Activated naive CD8-positive, alpha-beta T cell treated with anti-CD3 and anti-CD28 coated beads for 36 hours (primary cell): ENCODE measurements at regions not wholly inside any gene's neighbourhood (a gene's known extent, or its start where the extent isn't known, plus 50 kb on each side); places are given as distances from the start of the nearest gene placed in this dataset.
"Not testable (repeated sequence)": the region's sequence is repeated elsewhere in the genome, so short reads cannot be mapped to it uniquely, and the experiment has no call there.

Source experiments
- DNase-seq: peaks from one replicate; pipeline ENCODE4 v3.0.0; 2021
- H3K27ac Mint-ChIP-seq: one replicate; pipeline ENCODE4 v1.8.0; 2022; ENCODE audit warnings: mild to moderate bottlenecking, moderate library complexity, mixed read lengths
- H3K27me3 Mint-ChIP-seq: one replicate; pipeline ENCODE4 v1.8.0; 2022; ENCODE audit warnings: mild to moderate bottlenecking, mixed read lengths
- H3K36me3 Mint-ChIP-seq: one replicate; pipeline ENCODE4 v1.8.0; 2021; ENCODE audit warnings: mild to moderate bottlenecking, mixed read lengths
- H3K4me1 Mint-ChIP-seq: one replicate; pipeline ENCODE4 v1.8.0; 2021; ENCODE audit warnings: mixed read lengths
- H3K4me3 Mint-ChIP-seq: one replicate; pipeline ENCODE4 v1.8.0; 2022; ENCODE audit warnings: mild to moderate bottlenecking, moderate library complexity, mixed read lengths
- H3K9me3 Mint-ChIP-seq: one replicate; pipeline ENCODE4 v1.8.0; 2022; ENCODE audit warnings: mixed read lengths

GRCh38 chr12:124376435-124376834 lies 81.5 kb downstream of the RFLNA start:
- no peaks in the 10 kb centered on the region for H3K27me3 Mint-ChIP-seq
- no peaks in the 10 kb centered on the region for H3K9me3 Mint-ChIP-seq
- no peak for DNase-seq
- H3K4me1 Mint-ChIP-seq: no peaks in the 10 kb centered on the region
- H3K4me3 Mint-ChIP-seq: no peak overlapping the region
- H3K27ac Mint-ChIP-seq: no peak overlapping the region
- peaks cover 6% of the 10 kb centered on the region for H3K36me3 Mint-ChIP-seq

DNA sequence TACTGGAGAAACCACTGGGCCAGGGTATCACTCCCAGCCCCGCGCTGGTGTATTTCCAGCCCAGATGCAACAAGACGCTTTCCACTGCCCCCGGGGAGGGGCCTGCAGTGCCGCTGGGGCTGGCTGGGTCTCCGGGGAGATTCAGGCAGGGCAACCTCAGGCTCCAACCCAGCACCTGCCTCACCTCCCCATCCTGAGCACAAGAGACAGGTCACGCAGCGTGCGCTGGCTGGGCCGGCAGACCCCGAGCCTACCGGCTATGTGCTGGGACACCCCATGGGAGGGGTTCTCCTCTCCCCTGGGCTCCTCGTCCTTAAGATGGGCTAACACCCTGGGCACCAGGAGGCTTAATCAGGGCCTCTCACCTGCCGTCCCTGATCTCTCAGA lies 80.9 kb downstream of the RFLNA start:
- Mint-ChIP-seq H3K36me3 (peaks cover 3% of the 10 kb centered on the region), H3K27me3 (no peaks in the 10 kb centered on the region), H3K4me3 (no peak overlapping the region), H3K27ac (no peak overlapping the region), H3K9me3 (no peaks in the 10 kb centered on the region), H3K4me1 (no peaks in the 10 kb centered on the region)
- DNase-seq: no peak

DNA sequence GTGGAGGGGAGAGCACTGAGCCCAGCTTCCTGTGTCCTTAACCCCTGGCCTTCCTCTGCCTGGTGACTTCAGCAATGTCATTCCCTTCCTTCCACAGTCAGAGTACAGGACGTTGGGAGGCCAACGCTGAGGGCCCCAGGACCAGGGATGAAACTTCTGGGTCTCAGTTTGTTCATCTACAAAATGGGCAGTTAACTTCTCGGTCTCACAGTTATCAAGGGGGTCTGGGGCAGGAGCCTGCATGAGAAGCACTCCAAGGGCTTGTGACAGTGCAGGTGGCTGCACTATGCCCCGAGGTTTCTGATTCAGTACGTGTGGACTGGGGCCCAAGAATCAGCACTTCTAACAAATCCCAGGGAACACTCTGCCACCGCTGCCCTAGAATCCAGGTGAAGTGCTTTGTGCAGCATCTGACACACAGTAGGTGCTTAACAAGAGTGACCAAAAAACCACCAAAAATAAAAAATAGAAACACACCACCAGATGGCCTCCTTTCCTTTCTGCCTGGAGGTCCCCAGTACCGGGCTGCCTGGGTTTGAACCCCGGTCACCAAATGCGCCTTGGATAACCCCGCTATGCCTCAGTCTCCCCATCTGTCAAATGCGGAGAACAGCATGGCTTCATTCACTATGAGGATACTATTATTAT lies 80.4 kb downstream of the RFLNA start:
- no peaks in the 10 kb centered on the region for H3K9me3 Mint-ChIP-seq
- H3K27ac Mint-ChIP-seq: no peak overlapping the region
- no peaks in the 10 kb centered on the region for H3K27me3 Mint-ChIP-seq
- no peak for DNase-seq
- no peaks in the 10 kb centered on the region for H3K4me1 Mint-ChIP-seq
- peaks cover 3% of the 10 kb centered on the region for H3K36me3 Mint-ChIP-seq
- H3K4me3 Mint-ChIP-seq: no peak overlapping the region

DNA sequence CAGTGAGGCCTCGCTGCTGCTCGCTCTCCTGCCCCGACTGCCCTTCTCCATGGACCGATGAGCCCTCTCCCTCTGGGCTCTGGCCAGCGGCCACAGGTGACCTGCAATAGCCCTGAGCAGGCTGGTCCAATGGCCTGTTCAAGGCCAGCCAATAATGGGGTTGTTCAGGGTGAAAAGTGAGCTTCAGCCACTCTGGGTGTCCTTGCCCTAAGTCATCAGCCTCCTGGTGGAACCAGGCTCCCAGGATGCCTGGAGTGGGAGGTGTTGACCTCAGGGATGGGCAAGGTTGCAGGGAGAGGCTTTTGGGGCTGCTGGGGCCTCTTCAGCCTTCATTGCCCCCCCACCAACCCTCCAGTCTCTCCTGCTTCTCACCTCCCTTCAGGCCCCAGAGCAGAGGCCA lies 79.7 kb downstream of the RFLNA start:
- no peak overlapping the region for H3K27ac Mint-ChIP-seq

DNA sequence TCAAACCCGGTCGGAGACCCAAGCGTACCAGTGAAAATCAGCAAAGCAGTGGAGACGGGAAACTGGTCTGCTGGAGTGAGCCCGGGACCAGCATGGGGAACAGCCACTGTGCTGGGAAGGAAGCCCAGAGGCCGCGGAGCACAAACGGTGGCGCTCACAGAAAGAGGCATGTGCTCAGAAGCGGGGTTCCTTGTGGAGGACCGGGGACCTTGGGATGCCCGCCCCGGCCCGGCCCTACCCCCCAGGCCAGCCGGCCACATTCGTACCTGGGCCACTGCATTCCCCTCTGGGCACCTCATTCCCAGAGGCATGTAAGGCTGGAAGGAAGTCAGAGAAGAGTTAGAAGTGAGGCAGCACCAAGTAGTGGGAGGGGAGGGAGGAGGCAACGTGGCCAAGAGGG lies 79.3 kb downstream of the RFLNA start:
- DNase-seq: no peak
- Mint-ChIP-seq H3K27me3 (no peaks in the 10 kb centered on the region), H3K4me3 (no peak overlapping the region), H3K9me3 (no peaks in the 10 kb centered on the region), H3K27ac (no peak overlapping the region), H3K4me1 (no peaks in the 10 kb centered on the region), H3K36me3 (peaks cover 3% of the 10 kb centered on the region)

More for the DNA sequence above, 79.7 kb downstream of the RFLNA start:
- Mint-ChIP-seq H3K36me3 (peaks cover 3% of the 10 kb centered on the region), H3K9me3 (no peaks in the 10 kb centered on the region), H3K4me3 (no peak overlapping the region), H3K4me1 (no peaks in the 10 kb centered on the region), H3K27me3 (no peaks in the 10 kb centered on the region)
- DNase-seq: no peak

DNA sequence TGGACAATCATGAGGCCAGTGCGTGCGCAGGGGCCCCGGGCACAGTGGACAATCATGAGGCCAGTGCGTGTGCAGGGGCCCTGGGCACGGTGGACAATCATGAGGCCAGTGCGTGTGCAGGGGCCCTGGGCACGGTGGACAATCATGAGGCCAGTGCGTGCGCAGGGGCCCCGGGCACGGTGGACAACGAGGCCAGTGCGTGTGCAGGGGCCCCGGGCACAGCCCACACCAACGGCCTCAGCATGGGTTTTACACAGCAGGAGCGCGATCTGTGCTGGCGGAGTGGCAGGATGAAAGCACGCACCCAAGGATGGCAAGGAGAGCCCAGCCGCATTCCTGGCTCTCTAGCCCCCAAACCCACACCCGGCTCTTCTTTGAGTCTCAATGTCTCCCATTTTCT lies 78.8 kb downstream of the RFLNA start:
- not testable (repeated sequence) for H3K4me3 Mint-ChIP-seq, DNase-seq, H3K9me3 Mint-ChIP-seq, H3K36me3 Mint-ChIP-seq, H3K27ac Mint-ChIP-seq, H3K27me3 Mint-ChIP-seq, H3K4me1 Mint-ChIP-seq

- no peak for DNase-seq
- H3K27me3 Mint-ChIP-seq: no peaks in the 10 kb centered on the region
- H3K4me3 Mint-ChIP-seq: no peak overlapping the region
- no peaks in the 10 kb centered on the region for H3K9me3 Mint-ChIP-seq
- H3K4me1 Mint-ChIP-seq: no peaks in the 10 kb centered on the region
- no peak overlapping the region for H3K27ac Mint-ChIP-seq
- H3K36me3 Mint-ChIP-seq: peaks cover 3% of the 10 kb centered on the region
These were observed 77.9 kb downstream of the RFLNA start for GRCh38 chr12:124372831-124373230.

- H3K4me1 Mint-ChIP-seq: no peaks in the 10 kb centered on the region
- DNase-seq: no peak
- H3K4me3 Mint-ChIP-seq: no peak overlapping the region
- H3K27me3 Mint-ChIP-seq: no peaks in the 10 kb centered on the region
- no peak overlapping the region for H3K27ac Mint-ChIP-seq
- H3K36me3 Mint-ChIP-seq: peaks cover 3% of the 10 kb centered on the region
- no peaks in the 10 kb centered on the region for H3K9me3 Mint-ChIP-seq
These were observed 77.2 kb downstream of the RFLNA start for GRCh38 chr12:124371970-124372555.

DNA sequence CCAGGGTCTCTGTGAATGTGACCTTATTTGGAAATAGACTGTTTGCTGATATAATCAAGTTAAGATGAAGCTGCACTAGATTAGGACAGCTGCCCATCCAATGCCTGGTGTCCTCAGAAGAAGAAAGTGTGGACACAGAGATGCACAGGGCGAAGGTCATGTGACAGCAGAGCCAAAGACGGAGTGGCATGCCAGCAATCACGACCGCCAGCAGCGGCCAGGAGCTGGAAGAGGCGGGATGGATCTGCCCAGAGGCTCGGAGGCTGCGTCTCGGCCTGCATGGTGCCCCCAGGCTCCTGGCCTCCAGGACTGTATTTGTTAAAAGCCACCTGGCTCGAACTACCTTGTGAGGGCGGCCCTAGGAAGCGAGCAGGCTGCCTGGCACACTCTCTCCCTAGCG lies 76.5 kb downstream of the RFLNA start:
- no peaks in the 10 kb centered on the region for H3K4me1 Mint-ChIP-seq
- H3K27me3 Mint-ChIP-seq: no peaks in the 10 kb centered on the region
- no peaks in the 10 kb centered on the region for H3K9me3 Mint-ChIP-seq
- no peak overlapping the region for H3K27ac Mint-ChIP-seq
- no peak for DNase-seq
- H3K4me3 Mint-ChIP-seq: no peak overlapping the region
- peaks cover 3% of the 10 kb centered on the region for H3K36me3 Mint-ChIP-seq

- Mint-ChIP-seq H3K4me3 (no peak overlapping the region), H3K36me3 (peaks cover 3% of the 10 kb centered on the region), H3K27me3 (no peaks in the 10 kb centered on the region), H3K9me3 (no peaks in the 10 kb centered on the region), H3K4me1 (peaks cover under 1% of the 10 kb centered on the region), H3K27ac (no peak overlapping the region)
- no peak for DNase-seq
These were observed 76.0 kb downstream of the RFLNA start for GRCh38 chr12:124370851-124371250.

DNA sequence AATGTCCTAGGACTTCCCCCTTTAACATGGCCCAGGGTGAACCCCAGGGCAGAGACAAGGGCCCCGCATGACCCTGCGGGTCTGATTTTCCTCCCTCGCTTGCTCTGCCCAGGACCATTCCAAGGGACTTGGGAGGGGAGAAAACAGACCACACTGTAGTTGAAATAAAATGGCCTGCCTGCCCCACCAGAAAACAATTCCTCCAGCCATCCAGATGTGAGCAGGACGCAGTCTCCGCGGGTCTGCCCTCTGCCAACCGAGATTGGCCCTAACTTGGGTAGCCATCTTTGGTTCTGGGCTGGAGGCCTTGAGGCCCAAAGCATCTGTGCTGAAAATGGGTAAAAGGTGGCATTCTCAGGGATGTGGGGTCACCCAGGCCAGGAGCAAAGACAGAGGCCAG lies 75.5 kb downstream of the RFLNA start:
- peaks cover under 1% of the 10 kb centered on the region for H3K36me3 Mint-ChIP-seq

DNA sequence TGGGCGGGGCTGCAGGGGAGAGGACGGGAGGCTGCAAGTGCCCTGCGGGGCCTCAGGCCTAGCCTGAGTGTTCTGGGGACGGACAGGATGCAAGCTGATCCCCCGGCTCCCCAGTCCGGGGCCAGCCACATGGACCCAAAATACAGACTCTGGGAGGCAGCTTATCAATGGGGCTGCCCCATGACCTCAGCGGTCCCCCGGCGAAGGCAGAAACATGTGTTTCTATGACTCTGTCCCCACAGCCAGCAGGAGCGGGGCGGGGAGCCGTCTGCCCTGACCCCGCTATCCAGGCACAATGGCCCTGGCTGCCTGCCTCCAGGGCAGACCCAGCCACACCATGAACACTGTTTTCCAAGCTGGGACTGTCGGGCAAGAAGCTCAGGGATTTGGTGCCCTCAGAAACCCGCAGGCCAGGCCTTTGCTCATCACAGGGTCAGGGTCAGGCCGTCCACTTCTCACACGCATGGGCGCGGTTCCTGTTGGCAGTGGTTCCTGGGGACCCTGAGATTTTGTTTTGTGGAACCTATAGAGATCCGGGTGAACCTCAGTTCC lies 75.0 kb downstream of the RFLNA start:
- no peaks in the 10 kb centered on the region for H3K9me3 Mint-ChIP-seq
- no peak overlapping the region for H3K4me3 Mint-ChIP-seq
- no peak overlapping the region for H3K27ac Mint-ChIP-seq
- peaks cover 3% of the 10 kb centered on the region for H3K4me1 Mint-ChIP-seq
- no peaks in the 10 kb centered on the region for H3K36me3 Mint-ChIP-seq
- no peak for DNase-seq
- no peaks in the 10 kb centered on the region for H3K27me3 Mint-ChIP-seq

More for the DNA sequence above, 75.5 kb downstream of the RFLNA start:
- Mint-ChIP-seq H3K27me3 (no peaks in the 10 kb centered on the region), H3K4me3 (no peak overlapping the region), H3K4me1 (peaks cover 3% of the 10 kb centered on the region), H3K9me3 (no peaks in the 10 kb centered on the region), H3K27ac (no peak overlapping the region)
- no peak for DNase-seq

- no peaks in the 10 kb centered on the region for H3K36me3 Mint-ChIP-seq
- H3K4me3 Mint-ChIP-seq: no peak overlapping the region
- no peak overlapping the region for H3K27ac Mint-ChIP-seq
- no peaks in the 10 kb centered on the region for H3K27me3 Mint-ChIP-seq
- DNase-seq: no peak
- peaks cover 3% of the 10 kb centered on the region for H3K4me1 Mint-ChIP-seq
- H3K9me3 Mint-ChIP-seq: no peaks in the 10 kb centered on the region
These were observed 74.3 kb downstream of the RFLNA start for GRCh38 chr12:124369055-124369826.

DNA sequence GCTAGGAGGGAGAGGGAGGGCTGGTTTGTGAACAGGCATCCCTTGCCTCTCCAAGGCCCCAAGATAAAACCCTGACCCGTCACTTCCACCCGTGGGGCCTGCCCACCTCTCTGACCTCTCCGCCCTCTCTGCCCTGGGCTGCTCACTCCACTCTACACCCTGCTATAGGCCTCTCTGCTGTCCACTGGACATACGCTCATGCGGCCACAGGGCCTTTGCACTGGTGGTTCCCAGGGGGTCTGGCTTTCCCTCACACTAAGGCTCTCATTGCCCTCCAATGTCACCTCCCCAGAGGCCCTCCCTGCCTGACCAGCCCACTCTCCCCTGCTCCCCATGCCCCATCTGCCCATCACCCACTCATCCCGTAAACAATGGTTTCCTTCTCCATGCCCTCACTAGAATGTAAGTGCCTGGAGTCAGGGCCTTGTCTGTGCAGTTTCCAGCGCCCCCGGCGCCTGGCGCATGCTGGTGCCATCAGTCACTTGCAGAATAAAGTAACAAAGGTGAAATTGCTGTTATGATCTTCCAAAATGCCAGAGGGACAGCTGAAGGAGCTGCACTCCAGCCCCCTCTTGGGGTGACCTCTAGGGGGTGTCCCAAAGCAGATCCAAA lies 73.6 kb downstream of the RFLNA start:
- Mint-ChIP-seq H3K36me3 (no peaks in the 10 kb centered on the region), H3K4me3 (no peak overlapping the region), H3K27me3 (no peaks in the 10 kb centered on the region), H3K27ac (no peak overlapping the region), H3K4me1 (peaks cover 3% of the 10 kb centered on the region), H3K9me3 (no peaks in the 10 kb centered on the region)
- no peak for DNase-seq

- Mint-ChIP-seq H3K4me3 (no peak overlapping the region), H3K27me3 (no peaks in the 10 kb centered on the region), H3K27ac (no peak overlapping the region), H3K36me3 (peaks cover 1% of the 10 kb centered on the region), H3K4me1 (peaks cover 3% of the 10 kb centered on the region), H3K9me3 (no peaks in the 10 kb centered on the region)
- DNase-seq: no peak
These were observed 71.0 kb downstream of the RFLNA start for GRCh38 chr12:124365726-124366430.
